Caco-2 (cell line): ENCODE measurements at regions not wholly inside any gene's neighbourhood (a gene's known extent, or its start where the extent isn't known, plus 50 kb on each side); places are given as distances from the start of the nearest gene placed in this dataset.

Experiments used
- BruUV-seq: library from RNA; stranded (reverse); fragments of 400-500 nt; replicated peaks from 2 replicates; lab custom pipeline; 2021; lab: Mats Ljungman, UMichigan
- CTCF ChIA-PET: fragments of 300-600 bp; sonication (Branson Sonifier 250); formaldehyde crosslinking; loops from one replicate; lab custom pipeline; 2022; ENCODE audit warnings: antibody characterized with exemption; lab: Charles Lee
- POLR2A ChIA-PET: fragments of 300-600 bp; sonication (Branson Sonifier 250); formaldehyde crosslinking; loops from one replicate; lab custom pipeline; 2022; ENCODE audit warnings: antibody characterized with exemption; lab: Charles Lee
- DNase-seq, 2 experiments: peaks; one replicate each; pipeline versions ENCODE4 v3.0.0 to v3.0.0-alpha.2; 2020 to 2022
- H3K27me3 ChIP-seq: replicated peaks from 2 replicates; pipeline ENCODE4 v1.6.0; 2011; ENCODE audit warnings: low read length; ENCODE audit not compliant: control insufficient read depth, insufficient read depth
- H3K36me3 ChIP-seq: 2 replicates; pipeline ENCODE4 v1.5.1; 2011; ENCODE audit warnings: low read length; ENCODE audit not compliant: control insufficient read depth, insufficient read depth
- H3K4me1 ChIP-seq: fragments of 250-450 bp; sonication (Bioruptor Pico); 2 replicates; pipeline ENCODE4 v1.5.1; 2020; ENCODE audit warnings: mild to moderate bottlenecking
- H3K4me3 ChIP-seq: 2 replicates; pipeline ENCODE4 v1.5.1; 2011; ENCODE audit warnings: low read depth, mild to moderate bottlenecking, control low read depth, low read length
- H3K9me3 ChIP-seq: fragments of 250-450 bp; sonication (Bioruptor Pico); 2 replicates; pipeline ENCODE4 v1.5.1; 2020; ENCODE audit warnings: mild to moderate bottlenecking, moderate library complexity
- H3K27ac Mint-ChIP-seq: one replicate; pipeline ENCODE4 v1.8.0; 2022; ENCODE audit warnings: mixed read lengths; ENCODE audit not compliant: unreplicated experiment
- H3K27me3 Mint-ChIP-seq: one replicate; pipeline ENCODE4 v1.8.0; 2022; ENCODE audit warnings: mixed read lengths; ENCODE audit not compliant: insufficient read depth, unreplicated experiment
- H3K36me3 Mint-ChIP-seq: one replicate; pipeline ENCODE4 v1.8.0; 2022; ENCODE audit warnings: mild to moderate bottlenecking, mixed read lengths; ENCODE audit not compliant: insufficient read depth, unreplicated experiment
- H3K4me1 Mint-ChIP-seq: one replicate; pipeline ENCODE4 v1.8.0; 2022; ENCODE audit warnings: low read depth, mixed read lengths; ENCODE audit not compliant: unreplicated experiment
- H3K4me3 Mint-ChIP-seq: one replicate; pipeline ENCODE4 v1.8.0; 2022; ENCODE audit warnings: mild to moderate bottlenecking, moderate library complexity, mixed read lengths; ENCODE audit not compliant: unreplicated experiment
- H3K9me3 Mint-ChIP-seq: one replicate; pipeline ENCODE4 v1.8.0; 2022; ENCODE audit warnings: mixed read lengths; ENCODE audit not compliant: unreplicated experiment
- intact Hi-C: fragments of 100-400 bp; cut with micrococcal nuclease; formaldehyde crosslinking; loops from one replicate; pipeline ENCODE4 v1.10.0; 2022; ENCODE audit not compliant: unreplicated experiment
- TF ChIP-seq, protein P1 (sequence below), 2 experiments: fragments of 200-600 bp in 1 of 2; IDR thresholded peaks; 1 replicate in 1 of 2; 2 replicates in 1 of 2; pipeline versions ENCODE4 v1.5.1 to v1.8.0; 2011 to 2022; ENCODE audit warnings: antibody characterized with exemption in 1 of 2, control low read depth in 1 of 2, inconsistent platforms in 1 of 2, low read depth in 1 of 2, low read length in 1 of 2, mild to moderate bottlenecking in 1 of 2, moderate library complexity in 1 of 2; ENCODE audit not compliant: insufficient read depth in 1 of 2, severe bottlenecking in 1 of 2, unreplicated experiment in 1 of 2

DNA sequence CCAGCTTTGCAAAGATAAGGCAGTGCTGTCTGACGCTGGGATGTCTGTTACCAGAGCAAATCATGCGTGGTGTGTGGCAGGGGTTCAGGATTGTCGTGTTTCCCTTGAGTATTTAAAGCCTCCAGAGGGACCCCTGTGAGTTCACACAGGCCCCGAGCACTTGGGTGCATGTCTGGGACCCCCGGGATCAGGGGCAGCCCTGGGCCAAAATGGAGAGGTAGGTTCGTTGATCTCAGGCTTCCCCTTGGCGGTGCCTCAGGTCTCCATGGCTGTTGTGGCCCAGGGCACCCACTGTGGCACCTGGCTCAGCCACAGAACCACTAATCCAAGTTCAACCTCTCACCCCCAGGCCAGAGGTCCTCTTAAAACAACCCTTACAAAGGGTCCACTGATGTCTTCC, 523.1 kb upstream of the DPP6 start:
- DNase-seq = no peak
- no peaks in the 10 kb centered on the region for H3K36me3 Mint-ChIP-seq
- H3K4me1 ChIP-seq = no peaks in the 10 kb centered on the region
- ChIA-PET CTCF (no interaction called here), POLR2A (no interaction called here)
- no peak overlapping the region for H3K4me3 ChIP-seq
- H3K9me3 ChIP-seq = no peaks in the 10 kb centered on the region
- no peaks in the 10 kb centered on the region for H3K27me3 Mint-ChIP-seq
- no peaks in the 10 kb centered on the region for H3K4me1 Mint-ChIP-seq
- H3K36me3 ChIP-seq = no peaks in the 10 kb centered on the region
- no TSS peak for BruUV-seq
- no peak overlapping the region for H3K27ac Mint-ChIP-seq
- TF ChIP-seq, protein P1, sequence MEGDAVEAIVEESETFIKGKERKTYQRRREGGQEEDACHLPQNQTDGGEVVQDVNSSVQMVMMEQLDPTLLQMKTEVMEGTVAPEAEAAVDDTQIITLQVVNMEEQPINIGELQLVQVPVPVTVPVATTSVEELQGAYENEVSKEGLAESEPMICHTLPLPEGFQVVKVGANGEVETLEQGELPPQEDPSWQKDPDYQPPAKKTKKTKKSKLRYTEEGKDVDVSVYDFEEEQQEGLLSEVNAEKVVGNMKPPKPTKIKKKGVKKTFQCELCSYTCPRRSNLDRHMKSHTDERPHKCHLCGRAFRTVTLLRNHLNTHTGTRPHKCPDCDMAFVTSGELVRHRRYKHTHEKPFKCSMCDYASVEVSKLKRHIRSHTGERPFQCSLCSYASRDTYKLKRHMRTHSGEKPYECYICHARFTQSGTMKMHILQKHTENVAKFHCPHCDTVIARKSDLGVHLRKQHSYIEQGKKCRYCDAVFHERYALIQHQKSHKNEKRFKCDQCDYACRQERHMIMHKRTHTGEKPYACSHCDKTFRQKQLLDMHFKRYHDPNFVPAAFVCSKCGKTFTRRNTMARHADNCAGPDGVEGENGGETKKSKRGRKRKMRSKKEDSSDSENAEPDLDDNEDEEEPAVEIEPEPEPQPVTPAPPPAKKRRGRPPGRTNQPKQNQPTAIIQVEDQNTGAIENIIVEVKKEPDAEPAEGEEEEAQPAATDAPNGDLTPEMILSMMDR (IDR thresholded peaks at IDR 0.05; ENCODE audit: insufficient read depth in 1 of 2, low read depth in 1 of 2, low read length in 1 of 2, severe bottlenecking in 1 of 2, unreplicated experiment in 1 of 2) = no peak
- no peak overlapping the region for H3K4me3 Mint-ChIP-seq
- peaks cover 16% of the 10 kb centered on the region for H3K9me3 Mint-ChIP-seq
- H3K27me3 ChIP-seq = no peaks in the 10 kb centered on the region
- intact Hi-C loops = no loop called here

DNA sequence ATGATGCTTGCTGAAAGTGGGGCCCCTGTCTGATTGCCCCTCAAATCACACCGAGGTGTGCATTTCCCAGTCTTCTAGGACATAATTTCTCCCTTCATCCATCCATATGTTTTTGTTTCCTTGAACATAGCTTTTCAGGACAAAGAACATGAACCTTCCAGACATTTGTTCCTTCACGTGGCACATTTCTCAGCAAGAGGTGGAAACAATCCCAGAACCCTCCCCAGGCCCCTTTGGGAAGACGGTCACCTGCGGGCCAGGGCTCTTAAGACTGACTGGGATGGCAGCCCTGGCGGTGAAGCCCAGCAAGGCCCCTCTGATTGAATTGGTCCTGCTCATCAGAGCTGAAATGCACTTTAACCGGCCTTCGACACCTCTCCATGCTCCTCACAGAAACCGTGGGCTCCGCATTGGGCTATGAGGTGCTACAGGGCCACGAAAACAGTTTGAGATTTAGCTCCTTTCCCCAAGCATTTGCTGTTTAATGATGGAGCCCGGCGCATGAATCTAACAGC, 522.5 kb upstream of the DPP6 start:
- H3K27me3 Mint-ChIP-seq = no peaks in the 10 kb centered on the region
- Histone ChIP-seq H3K36me3 (no peaks in the 10 kb centered on the region), H3K4me3 (no peak overlapping the region), H3K4me1 (no peaks in the 10 kb centered on the region), H3K9me3 (no peaks in the 10 kb centered on the region), H3K27me3 (no peaks in the 10 kb centered on the region)
- DNase-seq = no peak
- H3K4me3 Mint-ChIP-seq = no peak overlapping the region
- intact Hi-C loops = no loop called here
- H3K36me3 Mint-ChIP-seq = no peaks in the 10 kb centered on the region
- ChIA-PET CTCF (no interaction called here), POLR2A (no interaction called here)
- TF ChIP-seq, protein P1 (IDR thresholded peaks at IDR 0.05; ENCODE audit: insufficient read depth in 1 of 2, low read depth in 1 of 2, low read length in 1 of 2, severe bottlenecking in 1 of 2, unreplicated experiment in 1 of 2) = no peak
- H3K27ac Mint-ChIP-seq = no peak overlapping the region
- BruUV-seq = no TSS peak
- H3K9me3 Mint-ChIP-seq = peaks cover 16% of the 10 kb centered on the region
- no peaks in the 10 kb centered on the region for H3K4me1 Mint-ChIP-seq

DNA sequence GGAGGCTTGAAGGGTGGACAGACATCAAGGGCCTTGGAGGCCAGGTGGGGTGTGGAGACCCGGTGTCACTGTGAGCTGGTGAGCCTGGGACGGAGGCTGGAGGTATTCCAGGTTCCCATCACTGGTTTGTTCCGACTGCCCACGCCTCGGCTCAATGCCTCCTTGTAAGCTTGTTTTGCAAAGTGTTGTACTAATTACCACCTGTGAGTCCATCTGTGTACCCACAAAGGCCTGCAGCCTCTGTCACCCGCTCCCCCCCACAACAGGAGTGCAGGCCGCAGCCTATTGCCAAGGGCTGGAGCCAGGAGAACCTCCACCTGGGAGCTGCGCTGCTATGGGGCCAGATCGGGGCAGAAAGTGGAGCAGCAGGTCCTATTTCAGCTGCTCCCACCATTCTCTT, 521.8 kb upstream of the DPP6 start:
- H3K9me3 Mint-ChIP-seq = peaks cover 16% of the 10 kb centered on the region
- Histone ChIP-seq H3K4me1 (no peaks in the 10 kb centered on the region), H3K36me3 (no peaks in the 10 kb centered on the region), H3K27me3 (no peaks in the 10 kb centered on the region), H3K9me3 (no peaks in the 10 kb centered on the region), H3K4me3 (no peak overlapping the region)
- ChIA-PET CTCF (no interaction called here), POLR2A (no interaction called here)
- intact Hi-C loops = no loop called here
- no TSS peak for BruUV-seq
- H3K4me3 Mint-ChIP-seq = no peak overlapping the region
- TF ChIP-seq, protein P1 (IDR thresholded peaks at IDR 0.05; ENCODE audit: insufficient read depth in 1 of 2, low read depth in 1 of 2, low read length in 1 of 2, severe bottlenecking in 1 of 2, unreplicated experiment in 1 of 2) = no peak
- no peak for DNase-seq
- H3K36me3 Mint-ChIP-seq = no peaks in the 10 kb centered on the region
- H3K27me3 Mint-ChIP-seq = no peaks in the 10 kb centered on the region
- H3K27ac Mint-ChIP-seq = no peak overlapping the region
- H3K4me1 Mint-ChIP-seq = no peaks in the 10 kb centered on the region
